ENCODE measurements at regions not wholly inside any gene's neighbourhood (a gene's known extent, or its start where the extent isn't known, plus 50 kb on each side); places are given as distances from the start of the nearest gene placed in this dataset.

DNA sequence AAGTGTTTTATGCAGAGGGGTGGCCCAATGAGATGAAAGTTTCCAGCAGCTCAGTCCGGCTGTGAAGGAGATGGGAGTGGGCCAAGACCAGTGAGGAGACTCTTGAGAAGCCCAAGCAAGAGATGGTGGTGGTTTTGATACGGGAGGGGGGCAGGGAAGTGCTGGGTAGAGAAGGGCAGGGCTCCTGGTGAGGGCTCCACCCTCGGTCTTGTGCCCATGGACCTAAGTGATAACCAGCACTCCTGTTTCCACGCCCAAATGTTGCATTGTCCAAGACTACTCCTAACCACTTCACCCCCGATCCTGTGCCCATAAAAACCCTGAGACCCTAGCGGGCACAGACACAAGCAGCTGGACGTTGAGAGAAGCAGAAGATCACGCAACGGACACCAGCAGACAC lies 140.9 kb downstream of the MIS18A start:
- no peak for TF ChIP-seq EP300 (IDR thresholded peaks at IDR 0.05)
- TF ChIP-seq, protein P1, sequence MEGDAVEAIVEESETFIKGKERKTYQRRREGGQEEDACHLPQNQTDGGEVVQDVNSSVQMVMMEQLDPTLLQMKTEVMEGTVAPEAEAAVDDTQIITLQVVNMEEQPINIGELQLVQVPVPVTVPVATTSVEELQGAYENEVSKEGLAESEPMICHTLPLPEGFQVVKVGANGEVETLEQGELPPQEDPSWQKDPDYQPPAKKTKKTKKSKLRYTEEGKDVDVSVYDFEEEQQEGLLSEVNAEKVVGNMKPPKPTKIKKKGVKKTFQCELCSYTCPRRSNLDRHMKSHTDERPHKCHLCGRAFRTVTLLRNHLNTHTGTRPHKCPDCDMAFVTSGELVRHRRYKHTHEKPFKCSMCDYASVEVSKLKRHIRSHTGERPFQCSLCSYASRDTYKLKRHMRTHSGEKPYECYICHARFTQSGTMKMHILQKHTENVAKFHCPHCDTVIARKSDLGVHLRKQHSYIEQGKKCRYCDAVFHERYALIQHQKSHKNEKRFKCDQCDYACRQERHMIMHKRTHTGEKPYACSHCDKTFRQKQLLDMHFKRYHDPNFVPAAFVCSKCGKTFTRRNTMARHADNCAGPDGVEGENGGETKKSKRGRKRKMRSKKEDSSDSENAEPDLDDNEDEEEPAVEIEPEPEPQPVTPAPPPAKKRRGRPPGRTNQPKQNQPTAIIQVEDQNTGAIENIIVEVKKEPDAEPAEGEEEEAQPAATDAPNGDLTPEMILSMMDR (IDR thresholded peaks at IDR 0.05), result no peak
- TF ChIP-seq POLR2A (IDR thresholded peaks at IDR 0.05), result no peak

All from ovary (tissue), 3 donors.